Posterior vena cava (tissue), 2 donors: ENCODE measurements at regions not wholly inside any gene's neighbourhood (a gene's known extent, or its start where the extent isn't known, plus 50 kb on each side); places are given as distances from the start of the nearest gene placed in this dataset.

Experiments used
- DNase-seq: peaks from one replicate; pipeline ENCODE4 v3.0.0-alpha.2; 2020; ENCODE audit warnings: low spot score
- intact Hi-C, 2 donors: fragments of 100-400 bp; cut with DNase I; formaldehyde crosslinking; loops; one replicate each; pipeline versions ENCODE4 v1.14.1 to v1.14.2; 2022 to 2023
- donor health status: DM: yes; HTN: yes; CAD: no.
- donor health status: DM: yes; HTN: yes; CAD: no.

GRCh38 chr13:48838193-48838973, 137.3 kb upstream of the FNDC3A start:
- no peak for DNase-seq
- intact Hi-C loops, result no loop called here

- no peak for DNase-seq
- intact Hi-C loops, result no loop called here
These were observed 136.5 kb upstream of the FNDC3A start for GRCh38 chr13:48839171-48839570.

DNA sequence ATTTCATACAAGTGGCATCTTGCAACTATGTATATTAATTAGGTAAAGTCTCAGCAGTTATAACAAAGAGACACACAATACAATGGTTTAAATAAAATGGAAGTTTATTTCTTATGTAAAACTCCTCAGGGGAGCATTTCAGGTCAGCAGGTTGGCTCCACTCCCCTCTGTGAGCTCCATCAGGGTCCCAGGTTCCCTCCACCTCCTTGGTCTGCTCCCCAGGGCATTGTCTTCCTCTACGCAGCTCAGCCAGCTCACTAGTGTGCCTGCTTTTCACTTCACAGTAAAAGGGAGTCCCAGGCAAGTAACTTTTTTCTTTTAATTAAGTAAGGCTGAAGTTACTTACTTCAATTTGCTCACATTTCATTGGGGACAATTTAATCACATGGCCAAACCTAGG, 135.3 kb upstream of the FNDC3A start:
- intact Hi-C loops, result no loop called here
- DNase-seq, result no peak

DNA sequence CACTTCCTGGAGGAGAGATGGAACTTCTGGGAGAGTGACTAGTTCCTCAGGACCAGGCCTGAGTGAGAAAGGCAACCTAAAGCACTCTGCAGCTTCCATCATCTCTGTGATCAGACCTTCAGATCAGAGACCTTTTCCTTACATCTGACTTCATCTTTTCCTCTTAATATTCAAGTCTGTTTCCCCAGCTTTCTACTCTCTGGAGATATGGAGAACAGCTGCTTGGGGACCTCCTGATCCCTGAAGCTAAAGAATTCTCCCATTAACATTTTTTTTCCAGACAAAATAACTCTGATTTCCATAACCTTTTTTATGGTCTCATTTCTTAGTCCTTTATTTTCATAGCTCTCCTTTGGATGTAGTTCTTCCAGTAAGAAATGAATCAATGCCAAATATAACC, 133.4 kb upstream of the FNDC3A start:
- DNase-seq, result no peak
- intact Hi-C loops, result no loop called here

GRCh38 chr13:48843630-48844380, 131.9 kb upstream of the FNDC3A start:
- intact Hi-C loops, result no loop called here
- DNase-seq, result no peak

- DNase-seq, result no peak
These were observed 131.0 kb upstream of the FNDC3A start for GRCh38 chr13:48844676-48845075.

GRCh38 chr13:48849515-48849914, 126.2 kb upstream of the FNDC3A start:
- intact Hi-C loops, result no loop called here
- no peak for DNase-seq

More at GRCh38 chr13:48844676-48845075, 131.0 kb upstream of the FNDC3A start:
- intact Hi-C loops, result no loop called here

DNA sequence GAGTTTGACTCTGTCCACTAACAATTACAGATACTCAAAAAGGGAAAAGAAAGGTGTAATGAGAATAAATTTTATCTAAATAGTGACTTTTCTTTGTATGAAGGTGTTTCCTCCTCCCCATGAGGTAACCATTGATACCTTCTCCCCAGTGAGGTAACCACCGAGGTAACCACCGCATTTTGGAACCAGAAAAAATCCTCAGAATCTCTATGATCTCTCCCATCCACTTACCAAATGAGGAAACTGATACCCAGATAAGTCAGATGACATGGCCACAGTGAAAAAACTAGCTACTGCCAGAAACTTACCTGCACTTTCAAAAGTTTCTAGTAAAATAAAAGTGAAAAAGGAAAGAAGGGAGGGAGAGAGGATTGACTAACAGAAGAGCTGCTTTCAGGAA, 124.0 kb upstream of the FNDC3A start:
- DNase-seq, result no peak
- intact Hi-C loops, result no loop called here

- DNase-seq, result no peak
- intact Hi-C loops, result no loop called here
These were observed 122.6 kb upstream of the FNDC3A start for GRCh38 chr13:48852911-48853727.

- intact Hi-C loops, result no loop called here
- no peak for DNase-seq
These were observed 122.0 kb upstream of the FNDC3A start for GRCh38 chr13:48853728-48854102.

DNA sequence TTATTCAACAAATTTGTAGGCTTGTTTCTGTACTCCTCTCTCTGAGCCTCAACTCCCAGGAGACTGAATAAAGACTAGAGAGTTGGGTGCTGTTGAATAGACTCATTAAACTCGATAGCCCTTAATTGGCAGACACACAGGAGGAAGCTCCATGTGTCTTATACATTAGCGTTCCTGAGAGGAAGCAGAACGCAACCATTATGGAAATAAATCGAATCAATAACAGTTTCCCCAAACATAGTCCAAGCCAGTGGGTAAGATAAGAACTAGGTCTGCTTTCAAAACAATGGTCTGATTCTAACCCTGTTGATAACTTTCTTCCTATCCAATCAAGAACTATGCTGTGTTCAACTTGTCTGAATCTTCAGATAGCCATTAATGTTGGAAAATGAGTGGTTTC, 118.1 kb upstream of the FNDC3A start:
- intact Hi-C loops, result no loop called here
- DNase-seq, result no peak

- no peak for DNase-seq
- intact Hi-C loops, result no loop called here
These were observed 117.4 kb upstream of the FNDC3A start for GRCh38 chr13:48858122-48858902.

DNA sequence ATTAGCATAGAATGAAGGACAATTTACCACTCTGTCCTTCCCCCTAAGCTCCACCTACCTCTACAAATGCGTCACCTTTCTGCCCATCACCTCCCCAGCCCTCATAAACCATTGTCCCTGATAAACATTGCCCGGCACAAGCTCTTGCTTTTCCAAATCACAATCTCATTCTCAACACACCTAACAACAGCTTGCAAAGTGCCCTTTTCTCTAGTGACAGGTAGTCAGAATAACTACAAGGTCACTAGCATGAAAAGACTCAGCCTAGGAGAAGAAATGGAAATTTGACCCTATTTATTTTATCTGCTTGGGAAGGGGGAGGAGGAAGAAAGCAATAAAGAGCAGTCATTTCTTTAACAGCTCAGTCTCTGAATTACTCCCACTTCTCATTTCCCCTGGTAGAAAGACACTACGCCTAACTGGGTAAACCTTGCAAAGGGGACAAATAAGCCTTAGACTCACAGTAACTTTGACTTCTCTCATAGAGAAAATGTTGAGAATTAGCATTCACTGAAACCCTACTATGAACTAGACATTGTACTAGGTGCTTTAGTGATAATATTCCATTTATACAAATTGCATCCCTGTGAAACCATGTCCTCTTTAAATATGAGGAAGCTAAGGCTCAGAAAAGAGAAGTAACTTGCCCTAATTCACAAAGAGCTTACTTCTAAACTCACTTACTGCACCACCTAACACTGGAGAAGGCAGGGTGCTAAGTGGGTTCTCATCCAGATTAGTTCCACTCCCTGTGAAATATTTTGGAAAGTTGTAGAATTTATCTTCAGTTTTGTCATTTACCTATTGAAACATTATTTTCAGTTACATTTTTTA, 116.2 kb upstream of the FNDC3A start:
- no peak for DNase-seq
- intact Hi-C loops, result no loop called here

DNA sequence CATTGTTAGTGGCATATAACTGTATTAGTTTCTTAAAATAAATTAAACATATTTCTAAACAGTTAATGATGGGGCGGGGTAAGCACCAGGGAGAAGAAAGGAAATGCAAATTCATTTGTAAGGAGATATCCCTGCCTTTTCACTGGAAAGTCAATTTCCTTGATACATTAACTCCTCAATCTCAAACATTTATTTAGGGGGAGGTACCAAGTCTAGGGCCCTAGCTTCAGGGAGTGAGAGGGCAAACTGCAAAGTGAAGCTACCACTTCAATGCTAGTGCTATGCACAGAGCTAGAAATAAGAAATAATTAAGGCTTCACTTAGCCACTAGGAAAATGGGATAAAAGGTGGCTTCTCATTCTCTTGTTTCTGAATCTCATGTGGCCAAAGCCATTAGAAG, 115.3 kb upstream of the FNDC3A start:
- DNase-seq, result no peak
- intact Hi-C loops, result no loop called here

- intact Hi-C loops, result no loop called here
- no peak for DNase-seq
These were observed 113.1 kb upstream of the FNDC3A start for GRCh38 chr13:48862572-48862971.

DNA sequence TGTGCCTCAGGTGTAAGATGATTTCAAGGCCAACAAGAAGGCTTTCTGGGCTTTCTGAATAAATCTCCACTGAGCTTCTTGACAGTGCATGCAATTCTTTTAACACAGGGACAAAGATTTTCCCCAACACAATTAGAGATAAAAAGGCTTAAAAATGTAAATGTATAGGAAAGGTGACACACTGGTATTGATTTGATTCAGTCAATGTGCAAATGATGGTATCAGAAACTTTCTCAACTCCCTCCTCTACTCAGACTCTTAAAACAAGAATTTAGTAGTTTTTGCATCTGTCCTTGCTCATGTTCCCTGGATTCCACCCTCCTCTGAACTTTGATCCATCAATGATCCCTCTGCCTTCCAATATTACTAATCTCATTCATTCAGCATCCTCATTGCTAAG, 111.6 kb upstream of the FNDC3A start:
- intact Hi-C loops, result no loop called here
- DNase-seq, result no peak

- no peak for DNase-seq
- intact Hi-C loops, result no loop called here
These were observed 109.5 kb upstream of the FNDC3A start for GRCh38 chr13:48866249-48866648.

DNA sequence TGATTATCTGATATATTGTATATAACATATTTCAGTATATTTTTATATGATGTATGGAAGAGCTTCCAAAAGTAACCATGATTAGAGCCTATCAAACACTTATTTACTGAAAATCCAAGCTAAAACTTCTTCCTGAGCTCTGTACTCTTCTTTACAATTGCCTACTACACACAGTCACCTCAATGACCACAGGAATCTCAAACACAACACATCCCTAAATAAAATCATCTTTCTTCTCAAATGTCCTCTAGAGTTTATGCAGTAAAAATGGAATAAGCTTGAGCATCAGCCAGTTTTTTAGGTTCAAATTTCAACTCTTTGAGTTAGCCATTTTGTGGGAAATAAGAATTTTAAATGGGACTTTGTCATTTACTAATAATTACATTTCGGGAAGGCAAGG, 102.6 kb upstream of the FNDC3A start:
- no peak for DNase-seq
- intact Hi-C loops, result no loop called here

DNA sequence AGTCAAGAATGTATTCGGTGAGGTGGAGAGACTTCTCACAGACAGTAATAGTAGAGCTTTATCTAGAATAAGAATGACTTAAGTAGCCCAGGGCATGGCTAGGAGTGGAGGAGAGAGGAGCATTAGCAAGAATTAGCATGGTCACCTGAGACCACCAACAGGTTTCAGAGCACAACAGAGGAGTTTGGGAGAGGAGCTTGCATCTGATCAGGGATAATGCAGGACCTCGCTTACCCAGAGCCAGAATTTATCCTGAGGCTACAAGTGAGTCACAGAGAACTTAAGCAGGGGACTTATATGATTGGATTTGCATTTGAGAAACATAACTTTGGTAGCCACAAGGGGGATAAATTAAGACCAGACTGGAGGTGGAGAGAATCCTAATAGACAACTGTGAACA, 102.1 kb upstream of the FNDC3A start:
- intact Hi-C loops, result no loop called here
- no peak for DNase-seq
